SK-N-SH (cell line): ENCODE measurements at regions not wholly inside any gene's neighbourhood (a gene's known extent, or its start where the extent isn't known, plus 50 kb on each side); places are given as distances from the start of the nearest gene placed in this dataset.

Experiments used
- CHD2 ChIP-seq: fragments of 150-350 bp; IDR thresholded peaks from 2 replicates; pipeline ENCODE4 v1.6.1; 2018; ENCODE audit warnings: low read length; ENCODE audit not compliant: partially characterized antibody
- FOXM1 ChIP-seq: IDR thresholded peaks from 2 replicates; pipeline ENCODE4 v1.4.0; 2012; ENCODE audit warnings: low read depth, mild to moderate bottlenecking
- NFIC ChIP-seq: IDR thresholded peaks from 2 replicates; pipeline ENCODE4 v1.4.0; 2012; ENCODE audit warnings: borderline replicate concordance
- PBX3 ChIP-seq: IDR thresholded peaks from 2 replicates; pipeline ENCODE4; 2012
- POLR2AphosphoS5 ChIP-seq: IDR thresholded peaks from 2 replicates; pipeline ENCODE4 v1.6.1; 2012; ENCODE audit warnings: low read depth, low read length
- SIN3A ChIP-seq: IDR thresholded peaks from 2 replicates; pipeline ENCODE4 v1.6.1; 2012; ENCODE audit warnings: low read depth, mild to moderate bottlenecking, low read length, moderate library complexity, borderline replicate concordance
- TEAD4 ChIP-seq: IDR thresholded peaks from 2 replicates; pipeline ENCODE4 v1.4.0; 2012; ENCODE audit warnings: mild to moderate bottlenecking, borderline replicate concordance; ENCODE audit not compliant: insufficient read depth
- TF ChIP-seq, protein P1 (sequence below): fragments of 200-600 bp; sonication (generic); IDR thresholded peaks from 2 replicates; pipeline ENCODE4 v1.6.1; 2017; ENCODE audit warnings: antibody characterized with exemption, mild to moderate bottlenecking, moderate library complexity
- TF ChIP-seq, protein P2 (sequence below): IDR thresholded peaks from 2 replicates; pipeline ENCODE4 v1.4.0; 2012; ENCODE audit warnings: low read depth, borderline replicate concordance
- TF ChIP-seq, protein P3 (sequence below): IDR thresholded peaks from 2 replicates; pipeline ENCODE4 v1.6.1; 2012; ENCODE audit warnings: mild to moderate bottlenecking, low read depth, low read length, moderate library complexity

DNA sequence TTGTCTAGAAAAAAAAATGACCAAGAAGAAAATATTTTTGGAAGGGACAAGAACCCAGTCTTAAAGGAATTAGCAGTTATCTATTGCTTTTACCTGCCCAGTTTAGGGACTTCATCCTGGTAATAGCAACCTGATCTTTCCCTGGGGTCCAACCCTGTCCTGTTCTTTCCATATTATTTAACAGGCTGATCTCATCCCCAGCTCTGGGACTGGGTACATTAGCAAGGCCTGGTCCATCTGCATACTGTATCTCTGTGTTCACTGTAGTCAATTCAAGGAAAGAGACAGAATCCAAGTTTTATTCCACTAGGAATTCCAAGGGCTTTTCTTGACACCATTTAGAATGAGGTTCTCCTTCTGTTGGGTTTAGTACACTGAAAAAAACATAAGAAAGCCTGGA, 191.7 kb upstream of the GADL1 start:
- no peak for TF ChIP-seq POLR2AphosphoS5
- TF ChIP-seq, protein P1, sequence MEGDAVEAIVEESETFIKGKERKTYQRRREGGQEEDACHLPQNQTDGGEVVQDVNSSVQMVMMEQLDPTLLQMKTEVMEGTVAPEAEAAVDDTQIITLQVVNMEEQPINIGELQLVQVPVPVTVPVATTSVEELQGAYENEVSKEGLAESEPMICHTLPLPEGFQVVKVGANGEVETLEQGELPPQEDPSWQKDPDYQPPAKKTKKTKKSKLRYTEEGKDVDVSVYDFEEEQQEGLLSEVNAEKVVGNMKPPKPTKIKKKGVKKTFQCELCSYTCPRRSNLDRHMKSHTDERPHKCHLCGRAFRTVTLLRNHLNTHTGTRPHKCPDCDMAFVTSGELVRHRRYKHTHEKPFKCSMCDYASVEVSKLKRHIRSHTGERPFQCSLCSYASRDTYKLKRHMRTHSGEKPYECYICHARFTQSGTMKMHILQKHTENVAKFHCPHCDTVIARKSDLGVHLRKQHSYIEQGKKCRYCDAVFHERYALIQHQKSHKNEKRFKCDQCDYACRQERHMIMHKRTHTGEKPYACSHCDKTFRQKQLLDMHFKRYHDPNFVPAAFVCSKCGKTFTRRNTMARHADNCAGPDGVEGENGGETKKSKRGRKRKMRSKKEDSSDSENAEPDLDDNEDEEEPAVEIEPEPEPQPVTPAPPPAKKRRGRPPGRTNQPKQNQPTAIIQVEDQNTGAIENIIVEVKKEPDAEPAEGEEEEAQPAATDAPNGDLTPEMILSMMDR = no peak
- TF ChIP-seq TEAD4 = no peak
- TF ChIP-seq, protein P2, sequence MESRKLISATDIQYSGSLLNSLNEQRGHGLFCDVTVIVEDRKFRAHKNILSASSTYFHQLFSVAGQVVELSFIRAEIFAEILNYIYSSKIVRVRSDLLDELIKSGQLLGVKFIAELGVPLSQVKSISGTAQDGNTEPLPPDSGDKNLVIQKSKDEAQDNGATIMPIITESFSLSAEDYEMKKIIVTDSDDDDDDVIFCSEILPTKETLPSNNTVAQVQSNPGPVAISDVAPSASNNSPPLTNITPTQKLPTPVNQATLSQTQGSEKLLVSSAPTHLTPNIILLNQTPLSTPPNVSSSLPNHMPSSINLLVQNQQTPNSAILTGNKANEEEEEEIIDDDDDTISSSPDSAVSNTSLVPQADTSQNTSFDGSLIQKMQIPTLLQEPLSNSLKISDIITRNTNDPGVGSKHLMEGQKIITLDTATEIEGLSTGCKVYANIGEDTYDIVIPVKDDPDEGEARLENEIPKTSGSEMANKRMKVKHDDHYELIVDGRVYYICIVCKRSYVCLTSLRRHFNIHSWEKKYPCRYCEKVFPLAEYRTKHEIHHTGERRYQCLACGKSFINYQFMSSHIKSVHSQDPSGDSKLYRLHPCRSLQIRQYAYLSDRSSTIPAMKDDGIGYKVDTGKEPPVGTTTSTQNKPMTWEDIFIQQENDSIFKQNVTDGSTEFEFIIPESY = no peak
- TF ChIP-seq, protein P3, sequence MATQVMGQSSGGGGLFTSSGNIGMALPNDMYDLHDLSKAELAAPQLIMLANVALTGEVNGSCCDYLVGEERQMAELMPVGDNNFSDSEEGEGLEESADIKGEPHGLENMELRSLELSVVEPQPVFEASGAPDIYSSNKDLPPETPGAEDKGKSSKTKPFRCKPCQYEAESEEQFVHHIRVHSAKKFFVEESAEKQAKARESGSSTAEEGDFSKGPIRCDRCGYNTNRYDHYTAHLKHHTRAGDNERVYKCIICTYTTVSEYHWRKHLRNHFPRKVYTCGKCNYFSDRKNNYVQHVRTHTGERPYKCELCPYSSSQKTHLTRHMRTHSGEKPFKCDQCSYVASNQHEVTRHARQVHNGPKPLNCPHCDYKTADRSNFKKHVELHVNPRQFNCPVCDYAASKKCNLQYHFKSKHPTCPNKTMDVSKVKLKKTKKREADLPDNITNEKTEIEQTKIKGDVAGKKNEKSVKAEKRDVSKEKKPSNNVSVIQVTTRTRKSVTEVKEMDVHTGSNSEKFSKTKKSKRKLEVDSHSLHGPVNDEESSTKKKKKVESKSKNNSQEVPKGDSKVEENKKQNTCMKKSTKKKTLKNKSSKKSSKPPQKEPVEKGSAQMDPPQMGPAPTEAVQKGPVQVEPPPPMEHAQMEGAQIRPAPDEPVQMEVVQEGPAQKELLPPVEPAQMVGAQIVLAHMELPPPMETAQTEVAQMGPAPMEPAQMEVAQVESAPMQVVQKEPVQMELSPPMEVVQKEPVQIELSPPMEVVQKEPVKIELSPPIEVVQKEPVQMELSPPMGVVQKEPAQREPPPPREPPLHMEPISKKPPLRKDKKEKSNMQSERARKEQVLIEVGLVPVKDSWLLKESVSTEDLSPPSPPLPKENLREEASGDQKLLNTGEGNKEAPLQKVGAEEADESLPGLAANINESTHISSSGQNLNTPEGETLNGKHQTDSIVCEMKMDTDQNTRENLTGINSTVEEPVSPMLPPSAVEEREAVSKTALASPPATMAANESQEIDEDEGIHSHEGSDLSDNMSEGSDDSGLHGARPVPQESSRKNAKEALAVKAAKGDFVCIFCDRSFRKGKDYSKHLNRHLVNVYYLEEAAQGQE = no peak
- no peak for TF ChIP-seq NFIC
- no peak for TF ChIP-seq CHD2
- no peak for TF ChIP-seq SIN3A
- TF ChIP-seq FOXM1 = no peak
- TF ChIP-seq PBX3 = no peak
